ENCODE measurements at regions not wholly inside any gene's neighbourhood (a gene's known extent, or its start where the extent isn't known, plus 50 kb on each side); places are given as distances from the start of the nearest gene placed in this dataset.

DNA sequence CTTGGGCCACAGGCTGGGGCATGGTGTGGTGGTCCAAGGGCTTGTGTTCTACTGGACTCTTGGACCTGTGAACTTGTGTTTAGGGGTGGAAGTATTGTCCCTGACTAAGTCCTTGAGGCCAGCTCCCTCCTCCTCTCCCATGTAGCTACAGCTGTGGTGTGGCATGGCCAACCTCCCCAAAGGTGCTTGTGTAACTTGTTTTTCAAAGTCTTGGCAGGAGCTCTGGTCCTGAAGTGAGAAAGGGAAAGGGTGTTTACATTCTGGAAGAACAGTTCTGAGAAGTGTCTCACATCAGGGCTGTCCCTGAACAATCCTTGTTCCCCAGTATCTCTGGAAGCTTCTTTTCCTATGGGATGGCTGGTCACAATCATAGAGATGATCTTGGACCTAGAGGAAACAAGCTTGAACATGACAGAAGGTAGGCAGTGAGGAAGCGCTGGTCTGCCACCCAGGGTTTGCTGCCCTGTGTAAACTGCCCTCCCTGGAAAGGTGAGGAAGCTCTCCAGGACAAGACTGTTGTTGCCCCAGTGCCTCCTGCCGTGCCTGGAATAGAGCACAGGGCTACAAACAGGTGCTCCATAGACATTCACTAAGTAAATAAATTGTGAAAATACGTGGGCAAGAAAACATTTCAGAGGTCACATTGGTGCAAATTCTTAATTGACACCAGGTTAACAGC, 64.6 kb upstream of the KLF9 start:
- H3K4me3 Mint-ChIP-seq (ENCODE audit: low read depth) = no peak overlapping the region
- intact Hi-C loops (cut with micrococcal nuclease) = no loop called here
- no peak for DNase-seq (ENCODE audit: low spot score)
- no peaks in the 10 kb centered on the region for H3K9me3 Mint-ChIP-seq
- no peak overlapping the region for H3K27ac Mint-ChIP-seq
- H3K27me3 Mint-ChIP-seq (ENCODE audit: low read depth) = no peaks in the 10 kb centered on the region
- no peaks in the 10 kb centered on the region for H3K36me3 Mint-ChIP-seq (ENCODE audit: low read depth)
- peaks cover 2% of the 10 kb centered on the region for H3K4me1 Mint-ChIP-seq (ENCODE audit: low read depth)

- DNase-seq (ENCODE audit: low spot score) = no peak
- Mint-ChIP-seq H3K27ac (no peak overlapping the region), H3K36me3 (ENCODE audit: low read depth) (no peaks in the 10 kb centered on the region), H3K4me3 (ENCODE audit: low read depth) (no peak overlapping the region), H3K4me1 (ENCODE audit: low read depth) (no peaks in the 10 kb centered on the region), H3K9me3 (no peaks in the 10 kb centered on the region), H3K27me3 (ENCODE audit: low read depth) (no peaks in the 10 kb centered on the region)
- intact Hi-C loops (cut with micrococcal nuclease) = no loop called here
Observed at GRCh38 chr9:70477907-70478480, 63.5 kb upstream of the KLF9 start.

GRCh38 chr9:70477146-70477745, 62.8 kb upstream of the KLF9 start:
- Mint-ChIP-seq H3K27ac (no peak overlapping the region), H3K4me3 (ENCODE audit: low read depth) (no peak overlapping the region)
- intact Hi-C loops (cut with micrococcal nuclease) = no loop called here

DNA sequence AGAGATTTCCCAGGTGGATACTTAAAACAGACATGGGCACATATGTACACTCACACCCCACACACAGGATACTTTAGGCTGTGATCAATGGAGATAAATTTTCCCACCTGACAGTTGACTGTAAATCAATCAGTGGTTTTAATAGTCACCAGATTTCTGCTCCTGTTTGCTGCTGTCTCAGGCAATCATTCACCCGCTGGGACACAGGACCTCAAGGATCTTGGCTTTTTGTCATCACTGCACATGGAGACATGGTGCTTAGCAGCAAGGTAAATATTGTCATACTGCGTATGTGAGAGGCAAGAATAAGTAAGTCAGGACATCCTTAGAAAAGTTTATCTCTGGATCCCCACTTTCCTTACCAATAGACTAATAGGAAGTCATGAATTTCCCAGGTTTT, 60.8 kb upstream of the KLF9 start:
- Mint-ChIP-seq H3K9me3 (no peaks in the 10 kb centered on the region), H3K27me3 (ENCODE audit: low read depth) (no peaks in the 10 kb centered on the region), H3K4me1 (ENCODE audit: low read depth) (peaks cover 5% of the 10 kb centered on the region), H3K36me3 (ENCODE audit: low read depth) (no peaks in the 10 kb centered on the region), H3K4me3 (ENCODE audit: low read depth) (no peak overlapping the region), H3K27ac (no peak overlapping the region)
- intact Hi-C loops (cut with micrococcal nuclease) = no loop called here
- no peak for DNase-seq (ENCODE audit: low spot score)

More at GRCh38 chr9:70477146-70477745, 62.8 kb upstream of the KLF9 start:
- Mint-ChIP-seq H3K9me3 (no peaks in the 10 kb centered on the region), H3K4me1 (ENCODE audit: low read depth) (no peaks in the 10 kb centered on the region), H3K27me3 (ENCODE audit: low read depth) (no peaks in the 10 kb centered on the region), H3K36me3 (ENCODE audit: low read depth) (no peaks in the 10 kb centered on the region)
- no peak for DNase-seq (ENCODE audit: low spot score)

GRCh38 chr9:70474413-70474812, 60.0 kb upstream of the KLF9 start:
- H3K27me3 Mint-ChIP-seq (ENCODE audit: low read depth) = no peaks in the 10 kb centered on the region
- no peaks in the 10 kb centered on the region for H3K36me3 Mint-ChIP-seq (ENCODE audit: low read depth)
- no peak overlapping the region for H3K4me3 Mint-ChIP-seq (ENCODE audit: low read depth)
- peaks cover 11% of the 10 kb centered on the region for H3K4me1 Mint-ChIP-seq (ENCODE audit: low read depth)
- no peak for DNase-seq (ENCODE audit: low spot score)
- H3K27ac Mint-ChIP-seq = no peak overlapping the region
- intact Hi-C loops (cut with micrococcal nuclease) = no loop called here
- H3K9me3 Mint-ChIP-seq = no peaks in the 10 kb centered on the region

DNA sequence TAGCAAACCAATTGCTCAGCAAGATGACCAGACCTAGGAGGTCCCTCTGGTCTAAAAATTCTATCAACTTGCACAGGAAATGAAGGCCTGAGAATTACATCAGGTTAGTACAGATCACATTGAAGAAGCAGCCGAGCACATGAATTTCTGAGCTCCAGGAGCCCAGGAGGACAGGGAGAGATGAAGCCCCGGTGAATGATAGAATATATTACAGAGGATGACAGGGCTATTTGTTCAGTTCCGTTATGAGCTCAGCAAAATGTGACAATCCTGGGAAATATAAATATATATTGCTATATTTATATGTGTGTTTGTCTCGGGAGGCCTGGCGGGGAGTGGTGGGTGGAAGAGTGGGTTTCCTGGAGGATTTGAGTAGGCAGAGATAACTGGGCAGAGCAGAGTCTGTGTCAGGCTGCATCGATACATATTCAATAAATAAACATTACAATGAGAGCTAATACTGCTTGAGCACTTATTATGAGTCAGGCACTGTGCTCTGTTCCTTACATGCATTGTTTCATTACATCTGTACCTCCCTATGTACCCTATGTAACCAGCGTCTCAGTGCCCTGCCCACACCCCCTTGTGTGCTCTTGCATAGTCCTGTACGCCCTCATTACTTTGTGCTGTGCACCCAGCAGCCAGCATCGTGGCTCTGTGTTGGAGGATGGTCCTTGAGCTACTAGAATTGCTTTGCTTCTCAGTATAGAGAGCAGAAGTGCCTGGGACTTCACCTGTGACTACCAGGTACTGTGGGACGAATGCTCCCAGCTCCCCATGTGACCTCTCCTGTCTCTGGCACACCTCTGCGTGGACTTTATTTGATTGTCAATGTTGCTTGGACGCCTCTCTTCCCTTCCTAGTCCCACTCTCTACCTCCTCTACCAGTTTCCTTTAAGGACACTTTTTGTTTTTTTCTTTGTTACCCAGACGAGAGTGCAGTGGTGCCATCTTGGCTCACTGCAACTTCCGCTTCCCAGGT, 58.1 kb upstream of the KLF9 start:
- H3K36me3 Mint-ChIP-seq (ENCODE audit: low read depth) = no peaks in the 10 kb centered on the region
- no peak for DNase-seq (ENCODE audit: low spot score)
- no peak overlapping the region for H3K27ac Mint-ChIP-seq
- H3K4me1 Mint-ChIP-seq (ENCODE audit: low read depth) = peaks cover 20% of the 10 kb centered on the region
- H3K27me3 Mint-ChIP-seq (ENCODE audit: low read depth) = no peaks in the 10 kb centered on the region
- no peaks in the 10 kb centered on the region for H3K9me3 Mint-ChIP-seq
- H3K4me3 Mint-ChIP-seq (ENCODE audit: low read depth) = no peak overlapping the region
- intact Hi-C loops (cut with micrococcal nuclease) = no loop called here

- H3K36me3 Mint-ChIP-seq (ENCODE audit: low read depth) = no peaks in the 10 kb centered on the region
- DNase-seq (ENCODE audit: low spot score) = no peak
- H3K9me3 Mint-ChIP-seq = no peaks in the 10 kb centered on the region
- H3K4me1 Mint-ChIP-seq (ENCODE audit: low read depth) = peaks cover 33% of the 10 kb centered on the region
- H3K4me3 Mint-ChIP-seq (ENCODE audit: low read depth) = no peak overlapping the region
- intact Hi-C loops (cut with micrococcal nuclease) = no loop called here
- H3K27ac Mint-ChIP-seq = no peak overlapping the region
- no peaks in the 10 kb centered on the region for H3K27me3 Mint-ChIP-seq (ENCODE audit: low read depth)
Observed at GRCh38 chr9:70470050-70471015, 55.9 kb upstream of the KLF9 start.

GRCh38 chr9:70468291-70468690, 53.8 kb upstream of the KLF9 start:
- no peak for DNase-seq (ENCODE audit: low spot score)
- Mint-ChIP-seq H3K36me3 (ENCODE audit: low read depth) (no peaks in the 10 kb centered on the region), H3K4me1 (ENCODE audit: low read depth) (peaks cover 35% of the 10 kb centered on the region), H3K27me3 (ENCODE audit: low read depth) (no peaks in the 10 kb centered on the region), H3K9me3 (no peaks in the 10 kb centered on the region), H3K27ac (no peak overlapping the region), H3K4me3 (ENCODE audit: low read depth) (no peak overlapping the region)
- intact Hi-C loops (cut with micrococcal nuclease) = loop anchor here (5.0 kb wide), 1 partner anchor 56 kb away; the partner anchor contains the start of gene KLF9

DNA sequence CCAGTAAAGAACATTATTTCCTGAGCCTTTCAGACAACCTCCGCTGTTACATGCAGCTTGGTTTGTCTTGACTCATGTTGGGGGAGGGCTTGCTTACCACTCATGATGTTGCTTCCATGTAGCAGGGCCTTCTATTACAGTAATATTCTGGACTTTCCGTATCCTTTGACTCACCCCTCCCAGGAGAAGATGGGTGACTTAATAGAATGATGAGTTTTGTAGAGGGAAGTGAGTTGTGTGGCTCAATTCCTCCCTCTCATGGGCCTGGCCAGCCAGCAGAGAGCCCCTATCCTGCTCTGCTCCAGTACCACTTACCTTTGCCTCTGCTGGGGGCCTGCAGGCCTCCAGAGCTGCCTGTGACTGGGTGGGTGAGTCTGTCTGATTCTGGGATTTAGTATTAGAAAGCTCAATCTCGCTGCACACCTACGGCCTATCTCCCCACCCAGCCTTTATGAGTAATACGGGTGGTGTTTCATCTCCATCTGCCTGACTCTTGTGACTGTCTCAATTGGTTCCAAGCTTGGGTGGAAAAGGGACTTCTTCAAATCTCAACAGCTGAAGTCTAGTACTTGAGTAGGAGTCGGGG, 52.6 kb upstream of the KLF9 start:
- intact Hi-C loops (cut with micrococcal nuclease) = loop anchor here (5.0 kb wide), 1 partner anchor 55 kb away; the partner anchor contains the start of gene KLF9
- H3K27me3 Mint-ChIP-seq (ENCODE audit: low read depth) = no peaks in the 10 kb centered on the region
- no peaks in the 10 kb centered on the region for H3K9me3 Mint-ChIP-seq
- no peaks in the 10 kb centered on the region for H3K36me3 Mint-ChIP-seq (ENCODE audit: low read depth)
- peaks cover 35% of the 10 kb centered on the region for H3K4me1 Mint-ChIP-seq (ENCODE audit: low read depth)
- H3K27ac Mint-ChIP-seq = peak overlapping the region; percentile 72
- H3K4me3 Mint-ChIP-seq (ENCODE audit: low read depth) = no peak overlapping the region
- no peak for DNase-seq (ENCODE audit: low spot score)

DNA sequence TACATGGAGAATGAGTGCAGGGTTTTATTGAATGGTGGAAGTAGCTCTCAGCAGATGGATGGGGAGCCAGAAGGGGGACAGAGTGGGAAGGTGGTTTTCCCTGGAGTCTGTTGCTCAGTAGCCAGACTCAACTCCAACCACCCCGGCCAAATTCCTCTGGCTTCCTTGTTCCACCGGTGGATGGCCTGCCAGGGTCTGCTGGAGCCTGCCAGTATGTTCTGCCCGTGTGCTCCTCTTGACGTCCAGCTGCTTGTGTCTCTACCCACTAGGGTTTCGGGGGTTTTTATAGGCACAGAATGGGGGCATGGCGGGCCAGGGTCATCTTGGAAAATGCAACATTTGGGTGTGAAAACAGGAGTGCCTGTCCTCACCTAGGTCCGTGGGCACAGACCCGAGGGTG, 51.4 kb upstream of the KLF9 start:
- no peaks in the 10 kb centered on the region for H3K9me3 Mint-ChIP-seq
- H3K36me3 Mint-ChIP-seq (ENCODE audit: low read depth) = no peaks in the 10 kb centered on the region
- H3K27me3 Mint-ChIP-seq (ENCODE audit: low read depth) = no peaks in the 10 kb centered on the region
- H3K4me3 Mint-ChIP-seq (ENCODE audit: low read depth) = no peak overlapping the region
- no peak overlapping the region for H3K27ac Mint-ChIP-seq
- DNase-seq (ENCODE audit: low spot score) = no peak
- intact Hi-C loops (cut with micrococcal nuclease) = loop anchor here (5.0 kb wide), 1 partner anchor 54 kb away; the partner anchor contains the start of gene KLF9
- peaks cover 35% of the 10 kb centered on the region for H3K4me1 Mint-ChIP-seq (ENCODE audit: low read depth)

GRCh38 chr9:70465398-70465797, 50.9 kb upstream of the KLF9 start:
- intact Hi-C loops (cut with micrococcal nuclease) = loop anchor here (5.0 kb wide), 1 partner anchor 53 kb away; the partner anchor contains the start of gene KLF9
- no peaks in the 10 kb centered on the region for H3K27me3 Mint-ChIP-seq (ENCODE audit: low read depth)
- H3K36me3 Mint-ChIP-seq (ENCODE audit: low read depth) = no peaks in the 10 kb centered on the region
- H3K4me1 Mint-ChIP-seq (ENCODE audit: low read depth) = peaks cover 32% of the 10 kb centered on the region
- H3K4me3 Mint-ChIP-seq (ENCODE audit: low read depth) = no peak overlapping the region
- DNase-seq (ENCODE audit: low spot score) = no peak
- no peaks in the 10 kb centered on the region for H3K9me3 Mint-ChIP-seq
- no peak overlapping the region for H3K27ac Mint-ChIP-seq

All from activated T-helper 2 cell treated with anti-CD3 and anti-CD28 coated beads, Interferon-gamma antibody, Interleukin-2, Interleukin-4, amounts not matched to agents 10 μg/mL and 5 μg/mL and 100 μg/mL, durations not matched to agents 14 hours and 24 hours and 36 hours (primary cell).